ENCODE measurements at regions not wholly inside any gene's neighbourhood (a gene's known extent, or its start where the extent isn't known, plus 50 kb on each side); places are given as distances from the start of the nearest gene placed in this dataset.
"Not testable (repeated sequence)": the region's sequence is repeated elsewhere in the genome, so short reads cannot be mapped to it uniquely, and the experiment has no call there.

GRCh38 chr5:87524217-87524616 is 111.5 kb upstream of the CCNH start:
- Histone ChIP-seq H3K4me1 (ENCODE audit: insufficient read depth, low read length) (no peaks in the 10 kb centered on the region), H3K27ac (ENCODE audit: low read depth, low read length) (no peak overlapping the region), H3K9me3 (ENCODE audit: low read length) (no peaks in the 10 kb centered on the region), H3K4me3 (ENCODE audit: low read depth in 1 of 2, low read length in 2 of 2) (no peak overlapping the region), H3K36me3 (ENCODE audit: insufficient read depth, low read length) (no peaks in the 10 kb centered on the region), H3K27me3 (ENCODE audit: control insufficient read depth in 1 of 2, insufficient read depth in 2 of 2, low read length in 2 of 2) (no peaks in the 10 kb centered on the region), H3K9ac (ENCODE audit: low read length) (no peak overlapping the region)

- not testable (repeated sequence) for H3K27ac ChIP-seq (ENCODE audit: low read depth, low read length); H3K9me3 ChIP-seq (ENCODE audit: low read length); H3K36me3 ChIP-seq (ENCODE audit: insufficient read depth, low read length); H3K9ac ChIP-seq (ENCODE audit: low read length); H3K27me3 ChIP-seq (ENCODE audit: control insufficient read depth in 1 of 2, insufficient read depth in 2 of 2, low read length in 2 of 2); H3K4me3 ChIP-seq (ENCODE audit: low read depth in 1 of 2, low read length in 2 of 2); H3K4me1 ChIP-seq (ENCODE audit: insufficient read depth, low read length)
Observed at GRCh38 chr5:87511778-87512177, 99.0 kb upstream of the CCNH start.

GRCh38 chr5:87503004-87503403 is 90.3 kb upstream of the CCNH start:
- Histone ChIP-seq H3K9ac (ENCODE audit: low read length) (no peak overlapping the region), H3K4me1 (ENCODE audit: insufficient read depth, low read length) (no peaks in the 10 kb centered on the region), H3K9me3 (ENCODE audit: low read length) (no peaks in the 10 kb centered on the region), H3K27me3 (ENCODE audit: control insufficient read depth in 1 of 2, insufficient read depth in 2 of 2, low read length in 2 of 2) (no peaks in the 10 kb centered on the region), H3K4me3 (ENCODE audit: low read depth in 1 of 2, low read length in 2 of 2) (no peak overlapping the region), H3K27ac (ENCODE audit: low read depth, low read length) (no peak overlapping the region), H3K36me3 (ENCODE audit: insufficient read depth, low read length) (no peaks in the 10 kb centered on the region)

GRCh38 chr5:87499478-87500410 is 87.0 kb upstream of the CCNH start:
- Histone ChIP-seq H3K9me3 (ENCODE audit: low read length) (no peaks in the 10 kb centered on the region), H3K4me3 (ENCODE audit: low read depth in 1 of 2, low read length in 2 of 2) (no peak overlapping the region), H3K27me3 (ENCODE audit: control insufficient read depth in 1 of 2, insufficient read depth in 2 of 2, low read length in 2 of 2) (no peaks in the 10 kb centered on the region), H3K9ac (ENCODE audit: low read length) (no peak overlapping the region), H3K4me1 (ENCODE audit: insufficient read depth, low read length) (no peaks in the 10 kb centered on the region), H3K36me3 (ENCODE audit: insufficient read depth, low read length) (no peaks in the 10 kb centered on the region), H3K27ac (ENCODE audit: low read depth, low read length) (no peak overlapping the region)
